T47D (cell line): ENCODE measurements at regions not wholly inside any gene's neighbourhood (a gene's known extent, or its start where the extent isn't known, plus 50 kb on each side); places are given as distances from the start of the nearest gene placed in this dataset.

Experiments
- DNase-seq, 2 experiments: peaks; one replicate each; pipeline versions ENCODE4 v3.0.0 to v3.0.0-alpha.2; 2011 to 2012; ENCODE audit warnings: low read depth in 1 of 2, low spot score in 1 of 2
- JUND ChIP-seq: IDR thresholded peaks from 2 replicates; pipeline ENCODE4 v1.6.1; 2012; ENCODE audit warnings: low read depth
- in situ Hi-C: cut with HindIII; loops from 2 replicates; pipeline ENCODE4 v1.10.0; 2016; ENCODE audit warnings: low sequenced_read_pairs, low pct_unique_long_range_greater_than_20kb

- TF ChIP-seq JUND: no peak
- DNase-seq: no peak
- in situ Hi-C loops: no loop called here
Measured at GRCh38 chr16:26317885-26318284, 626.1 kb downstream of the HS3ST4 start.

- no peak for TF ChIP-seq JUND
- in situ Hi-C loops: no loop called here
- DNase-seq: no peak
Measured at GRCh38 chr16:26330654-26331053, 638.9 kb downstream of the HS3ST4 start.

DNA sequence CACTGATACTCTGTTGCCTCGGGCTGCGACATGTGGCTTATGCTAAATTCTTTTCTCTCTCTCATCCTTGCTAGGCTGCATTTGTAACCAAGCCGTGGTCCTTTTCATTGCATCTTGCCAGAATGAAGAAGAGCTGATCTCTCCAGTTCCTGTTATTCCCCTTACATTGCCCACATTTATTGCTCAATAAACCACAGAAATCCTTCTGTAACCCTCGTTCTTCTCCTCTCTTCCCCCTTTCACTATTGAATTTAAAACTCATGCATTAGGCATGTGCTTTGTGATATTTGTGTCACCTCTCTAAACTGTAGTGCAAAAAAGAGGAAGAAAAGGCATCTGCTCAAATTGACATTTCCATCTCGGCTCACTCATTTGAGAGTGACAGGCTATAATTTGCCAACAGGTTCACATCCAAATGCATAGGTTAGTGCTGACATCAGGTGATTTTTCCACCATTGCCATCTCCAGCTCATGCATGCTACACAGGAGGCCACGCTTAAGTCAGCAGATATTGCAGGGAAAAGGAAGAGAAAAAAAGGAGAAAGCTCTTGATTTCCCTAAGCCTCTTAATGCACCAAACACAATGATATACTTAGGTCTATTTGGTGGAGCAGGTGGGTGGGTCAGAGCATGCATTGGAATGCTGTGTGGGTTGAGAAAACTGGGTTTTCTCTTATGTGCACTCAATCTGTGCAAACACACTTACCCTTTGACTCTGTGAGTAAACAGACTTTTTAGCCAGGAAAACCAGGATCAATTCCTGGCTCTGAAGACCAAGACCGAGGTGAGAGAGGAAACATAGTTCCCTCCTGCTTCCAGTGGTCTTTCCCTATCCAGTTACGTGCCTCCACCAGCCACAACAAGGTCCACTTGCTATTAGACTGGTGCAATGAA is 642.7 kb downstream of the HS3ST4 start:
- no peak for TF ChIP-seq JUND
- DNase-seq: no peak
- in situ Hi-C loops: no loop called here

DNA sequence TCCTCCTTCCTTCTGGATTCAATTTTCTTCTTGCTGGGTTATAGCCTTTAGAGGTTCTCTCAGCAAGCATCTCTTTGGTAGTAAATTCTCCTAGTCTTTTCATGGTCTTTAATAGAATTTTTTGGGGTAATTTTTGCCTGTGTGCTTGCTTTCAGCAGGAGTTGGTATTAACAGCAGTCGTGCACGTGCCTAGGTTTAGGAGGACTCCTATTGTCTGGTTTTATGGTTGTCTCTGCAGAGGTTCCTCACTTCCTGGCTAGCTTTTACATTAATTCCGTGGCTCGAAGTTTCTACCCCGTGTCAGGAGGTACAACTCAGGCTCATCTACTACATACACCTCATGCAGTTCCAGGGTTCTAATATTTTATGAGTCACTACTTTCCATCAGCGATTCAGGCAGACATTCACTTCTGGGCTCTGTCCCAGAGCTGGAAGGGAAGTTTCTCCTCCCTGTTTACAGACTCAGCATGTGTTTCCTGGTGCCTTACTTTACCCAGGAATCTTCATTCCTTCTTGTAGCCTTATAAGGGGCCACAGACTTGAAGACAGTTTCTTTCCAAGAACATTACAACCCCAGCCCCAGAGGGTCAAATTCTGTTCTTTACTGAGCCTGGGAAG is 643.6 kb downstream of the HS3ST4 start:
- in situ Hi-C loops: no loop called here
- no peak for TF ChIP-seq JUND
- DNase-seq: no peak

GRCh38 chr16:26342621-26343020 is 650.9 kb downstream of the HS3ST4 start:
- in situ Hi-C loops: no loop called here
- TF ChIP-seq JUND: no peak
- DNase-seq: no peak

GRCh38 chr16:26344240-26344776 is 652.5 kb downstream of the HS3ST4 start:
- in situ Hi-C loops: no loop called here
- no peak for DNase-seq
- no peak for TF ChIP-seq JUND

DNA sequence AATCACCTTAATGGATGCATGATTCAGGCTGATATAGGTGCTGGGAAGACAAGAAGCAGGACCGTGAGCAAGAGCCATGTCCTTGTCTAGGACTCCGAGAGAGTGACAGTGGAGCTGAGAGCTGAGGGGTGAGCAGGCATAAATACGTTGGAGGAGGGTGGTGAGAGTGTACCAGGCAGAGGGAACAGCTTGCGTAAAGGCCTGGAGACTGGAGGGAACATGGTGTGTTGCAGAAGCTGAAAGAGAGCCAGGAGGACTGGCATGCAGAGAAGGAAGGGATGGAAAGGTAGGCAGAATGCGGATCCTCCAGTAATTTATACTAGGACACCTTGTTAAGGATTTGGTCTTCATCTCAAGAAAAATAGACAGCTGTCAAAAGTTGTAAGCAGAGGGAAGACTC is 653.2 kb downstream of the HS3ST4 start:
- no peak for TF ChIP-seq JUND
- in situ Hi-C loops: no loop called here
- DNase-seq: no peak

- no peak for TF ChIP-seq JUND
- DNase-seq: no peak
- in situ Hi-C loops: no loop called here
Measured at GRCh38 chr16:26345966-26346365, 654.2 kb downstream of the HS3ST4 start.

GRCh38 chr16:26348095-26348494 is 656.3 kb downstream of the HS3ST4 start:
- DNase-seq: no peak
- in situ Hi-C loops: no loop called here
- no peak for TF ChIP-seq JUND

GRCh38 chr16:26360867-26361266 is 669.1 kb downstream of the HS3ST4 start:
- no peak for DNase-seq
- TF ChIP-seq JUND: no peak

GRCh38 chr16:26363581-26363980 is 671.8 kb downstream of the HS3ST4 start:
- no peak for TF ChIP-seq JUND
- in situ Hi-C loops: no loop called here
- no peak for DNase-seq

More at GRCh38 chr16:26360867-26361266, 669.1 kb downstream of the HS3ST4 start:
- in situ Hi-C loops: no loop called here

- no peak for TF ChIP-seq JUND
- no peak for DNase-seq
- in situ Hi-C loops: no loop called here
Measured at GRCh38 chr16:26365161-26365940, 673.6 kb downstream of the HS3ST4 start.
